HEK293T (cell line): ENCODE measurements at regions not wholly inside any gene's neighbourhood (a gene's known extent, or its start where the extent isn't known, plus 50 kb on each side); places are given as distances from the start of the nearest gene placed in this dataset.

ENCODE experiments used
- CTCF ChIA-PET: fragments of 350-600 bp; formaldehyde crosslinking; extraction: SDS; loops from one replicate; lab custom pipeline; 2021; ENCODE audit warnings: antibody characterized with exemption, inconsistent platforms; lab: Yijun Ruan, JAX
- POLR2A ChIA-PET: fragments of 350-600 bp; formaldehyde crosslinking; extraction: SDS; loops from one replicate; lab custom pipeline; 2020; ENCODE audit warnings: antibody characterized with exemption, inconsistent platforms; lab: Yijun Ruan, JAX
- DNase-seq: peaks from one replicate; pipeline ENCODE4 v3.0.0; 2012; ENCODE audit warnings: mixed read lengths; ENCODE audit errors: extremely low spot score
- ARNT ChIP-seq: fragments of 450-650 bp; IDR thresholded peaks from 2 replicates; pipeline ENCODE4 v1.6.1; 2017; ENCODE audit warnings: mild to moderate bottlenecking
- BHLHE40 ChIP-seq: fragments of 450-650 bp; IDR thresholded peaks from 2 replicates; pipeline ENCODE4 v1.6.1; 2016; ENCODE audit warnings: mild to moderate bottlenecking, moderate library complexity, borderline replicate concordance
- CTBP1 ChIP-seq: fragments of 450-650 bp; IDR thresholded peaks from 2 replicates; pipeline ENCODE4 v1.6.1; 2016; ENCODE audit warnings: borderline replicate concordance
- ELF4 ChIP-seq: fragments of 450-650 bp; IDR thresholded peaks from 2 replicates; pipeline ENCODE4 v1.6.1; 2017; ENCODE audit warnings: antibody characterized with exemption
- FOXA1 ChIP-seq: fragments of 450-650 bp; IDR thresholded peaks from 2 replicates; pipeline ENCODE4 v1.6.1; 2016; ENCODE audit warnings: mild to moderate bottlenecking
- FOXK2 ChIP-seq: fragments of 450-650 bp; IDR thresholded peaks from 2 replicates; pipeline ENCODE4 v1.6.1; 2016; ENCODE audit warnings: mild to moderate bottlenecking
- FOXM1 ChIP-seq: fragments of 450-650 bp; IDR thresholded peaks from 2 replicates; pipeline ENCODE4 v1.6.1; 2017; ENCODE audit warnings: mild to moderate bottlenecking, borderline replicate concordance
- HDGF ChIP-seq: fragments of 450-650 bp; IDR thresholded peaks from 2 replicates; pipeline ENCODE4 v1.6.1; 2017; ENCODE audit warnings: antibody characterized with exemption, borderline replicate concordance
- L3MBTL2 ChIP-seq: fragments of 450-650 bp; conservative IDR thresholded peaks from 2 replicates; pipeline ENCODE4 v1.6.1; 2016; ENCODE audit warnings: mild to moderate bottlenecking
- LEF1 ChIP-seq: fragments of 450-650 bp; IDR thresholded peaks from 2 replicates; pipeline ENCODE4 v1.6.1; 2017; ENCODE audit warnings: mild to moderate bottlenecking, borderline replicate concordance
- NFRKB ChIP-seq: fragments of 450-650 bp; IDR thresholded peaks from 2 replicates; pipeline ENCODE4 v1.6.1; 2016; ENCODE audit warnings: mild to moderate bottlenecking, moderate library complexity
- PKNOX1 ChIP-seq: fragments of 450-650 bp; IDR thresholded peaks from 2 replicates; pipeline ENCODE4 v1.6.1; 2016
- SP1 ChIP-seq: fragments of 450-650 bp; IDR thresholded peaks from 2 replicates; pipeline ENCODE4 v1.6.1; 2017
- SUZ12 ChIP-seq: fragments of 450-650 bp; IDR thresholded peaks from 2 replicates; pipeline ENCODE4 v1.6.1; 2016; ENCODE audit warnings: mild to moderate bottlenecking
- TARDBP ChIP-seq: fragments of 450-650 bp; IDR thresholded peaks from 2 replicates; pipeline ENCODE4 v1.6.1; 2016
- ZNF384 ChIP-seq: fragments of 450-650 bp; IDR thresholded peaks from 2 replicates; pipeline ENCODE4 v1.6.1; 2016

DNA sequence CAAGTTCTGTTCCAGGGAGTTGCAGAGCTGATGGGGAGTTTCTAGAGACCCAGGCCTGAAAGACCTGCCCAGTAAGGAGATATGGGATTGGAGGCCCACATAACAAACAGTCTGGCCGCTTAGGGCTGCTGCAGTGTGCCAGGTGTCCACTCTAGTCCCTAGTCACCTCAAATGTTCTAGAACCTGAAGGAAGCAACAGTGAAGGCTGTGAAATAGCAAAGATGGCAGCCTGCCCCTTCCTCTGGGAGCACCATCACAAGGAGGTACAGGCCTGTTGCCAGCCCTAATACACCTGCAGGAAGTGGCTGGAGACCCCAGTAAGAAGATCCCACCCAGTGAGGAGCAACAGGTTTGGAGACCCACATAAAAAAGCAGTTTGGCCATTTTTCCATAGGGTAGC lies 783.8 kb upstream of the EDIL3 start:
- CTCF ChIA-PET, result no interaction called here
- POLR2A ChIA-PET, result no interaction called here
- TF ChIP-seq SUZ12, result no peak
- TF ChIP-seq TARDBP, result no peak
- TF ChIP-seq SP1, result no peak
- no peak for TF ChIP-seq LEF1
- TF ChIP-seq CTBP1, result no peak
- no peak for TF ChIP-seq ZNF384
- TF ChIP-seq BHLHE40, result no peak
- no peak for DNase-seq

- no peak for DNase-seq
- TF ChIP-seq HDGF, result no peak
- no peak for TF ChIP-seq PKNOX1
- TF ChIP-seq LEF1, result no peak
- no peak for TF ChIP-seq CTBP1
- no peak for TF ChIP-seq ELF4
- TF ChIP-seq ARNT, result no peak
- TF ChIP-seq FOXK2, result no peak
- TF ChIP-seq ZNF384, result no peak
- TF ChIP-seq SUZ12, result no peak
- TF ChIP-seq NFRKB, result no peak
- TF ChIP-seq FOXA1, result no peak
- no peak for TF ChIP-seq BHLHE40
- no peak for TF ChIP-seq L3MBTL2
- no peak for TF ChIP-seq SP1
- TF ChIP-seq TARDBP, result no peak
- TF ChIP-seq FOXM1, result no peak
Observed at GRCh38 chr5:85170183-85170582, 785.5 kb upstream of the EDIL3 start.

DNA sequence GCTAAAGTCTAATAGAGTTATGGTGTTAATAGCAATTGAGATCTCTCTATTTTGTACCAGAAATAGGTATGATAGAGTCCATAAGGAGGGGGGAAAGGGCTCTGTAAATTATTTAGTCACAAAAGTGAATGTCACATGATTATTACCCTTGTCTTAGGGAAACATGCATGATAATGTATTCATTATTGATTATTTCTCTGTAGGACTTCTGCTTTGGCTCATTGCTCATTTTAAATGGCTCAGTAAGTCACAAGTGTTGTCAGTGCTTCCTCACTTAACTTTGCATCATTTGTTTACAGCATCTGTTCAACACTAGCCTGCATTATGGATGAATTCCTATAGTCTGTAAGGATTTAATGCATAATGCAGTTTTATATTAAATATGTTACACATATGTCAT lies 788.8 kb upstream of the EDIL3 start:
- no peak for TF ChIP-seq ARNT
- no peak for TF ChIP-seq FOXK2
- TF ChIP-seq NFRKB, result no peak
- no peak for TF ChIP-seq ZNF384
- TF ChIP-seq HDGF, result no peak
- no peak for TF ChIP-seq BHLHE40
- no peak for TF ChIP-seq CTBP1
- TF ChIP-seq LEF1, result no peak
- no peak for TF ChIP-seq L3MBTL2
- no peak for TF ChIP-seq SP1
- TF ChIP-seq FOXM1, result no peak
- no peak for TF ChIP-seq ELF4
- no peak for TF ChIP-seq SUZ12
- no peak for TF ChIP-seq TARDBP
- no peak for TF ChIP-seq FOXA1
- no peak for TF ChIP-seq PKNOX1
- POLR2A ChIA-PET, result no interaction called here
- CTCF ChIA-PET, result no interaction called here
- no peak for DNase-seq

More at GRCh38 chr5:85170183-85170582, 785.5 kb upstream of the EDIL3 start:
- CTCF ChIA-PET, result no interaction called here
- POLR2A ChIA-PET, result no interaction called here

- DNase-seq, result no peak
- ChIA-PET CTCF (no interaction called here), POLR2A (no interaction called here)
- TF ChIP-seq SP1 (no peak), ELF4 (no peak), LEF1 (no peak), PKNOX1 (no peak), NFRKB (no peak), FOXA1 (no peak)
Observed at GRCh38 chr5:85182344-85182743, 797.7 kb upstream of the EDIL3 start.

DNA sequence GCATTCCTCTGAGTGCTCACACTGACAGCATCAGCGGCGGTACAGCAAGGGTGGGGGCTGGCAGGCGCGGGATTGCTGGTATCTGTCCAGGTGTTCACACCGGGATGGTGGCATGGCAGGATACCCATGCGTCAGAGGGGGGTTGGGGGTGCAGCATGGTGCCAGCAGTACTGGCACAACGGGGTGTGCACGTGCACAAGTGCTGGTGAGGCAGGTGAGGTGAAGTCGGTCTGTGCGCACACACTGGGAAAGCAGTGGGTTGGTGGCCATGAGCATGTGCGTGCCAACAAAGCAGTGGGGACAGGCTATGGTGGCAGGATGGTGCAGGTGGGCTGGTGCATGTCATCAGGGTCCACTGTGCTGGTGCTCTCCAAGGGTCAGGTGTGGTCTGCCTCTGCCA lies 819.6 kb upstream of the EDIL3 start:
- TF ChIP-seq CTBP1 (no peak), PKNOX1 (no peak), ZNF384 (no peak), FOXK2 (no peak), L3MBTL2 (no peak), NFRKB (no peak), BHLHE40 (no peak), TARDBP (no peak), ELF4 (no peak), ARNT (no peak)
- ChIA-PET POLR2A (no interaction called here), CTCF (no interaction called here)
- DNase-seq, result no peak

DNA sequence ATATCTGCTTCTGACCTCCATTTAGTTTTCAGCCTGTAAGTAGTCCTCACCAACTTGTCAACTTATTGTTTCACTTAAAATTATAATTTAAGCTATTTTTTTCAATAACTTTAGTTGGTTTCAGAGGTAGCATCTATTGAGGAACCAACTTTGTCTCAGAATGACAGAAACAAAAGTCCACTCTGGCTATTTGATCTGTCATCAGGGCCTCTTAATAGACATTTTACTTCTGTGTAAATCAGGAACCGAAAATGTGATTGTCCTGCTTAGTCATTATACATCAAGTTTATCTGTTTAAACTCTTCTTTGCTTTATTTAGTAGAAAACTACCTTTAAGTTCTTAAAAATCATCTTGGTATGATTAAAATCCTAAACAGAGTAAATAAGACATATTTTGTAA lies 820.8 kb upstream of the EDIL3 start:
- ChIA-PET POLR2A (no interaction called here), CTCF (no interaction called here)
- no peak for TF ChIP-seq LEF1
- no peak for TF ChIP-seq L3MBTL2
- no peak for TF ChIP-seq ELF4
- no peak for TF ChIP-seq CTBP1
- no peak for TF ChIP-seq PKNOX1
- no peak for TF ChIP-seq NFRKB
- TF ChIP-seq FOXK2, result no peak
- TF ChIP-seq FOXA1, result no peak
- TF ChIP-seq HDGF, result no peak
- no peak for TF ChIP-seq SP1
- no peak for TF ChIP-seq TARDBP
- DNase-seq, result no peak
